PFSK-1 (cell line): ENCODE measurements at regions not wholly inside any gene's neighbourhood (a gene's known extent, or its start where the extent isn't known, plus 50 kb on each side); places are given as distances from the start of the nearest gene placed in this dataset.

Experiments used
- POLR2AphosphoS5 ChIP-seq: IDR thresholded peaks from 2 replicates; pipeline ENCODE4 v1.6.1; 2012; ENCODE audit warnings: low read depth, mild to moderate bottlenecking, control low read depth, low read length, moderate library complexity
- SIN3A ChIP-seq: IDR thresholded peaks from 2 replicates; pipeline ENCODE4 v1.6.1; 2012; ENCODE audit warnings: mild to moderate bottlenecking, low read length, moderate library complexity, borderline replicate concordance; ENCODE audit not compliant: insufficient read depth
- TAF1 ChIP-seq: IDR thresholded peaks from 2 replicates; pipeline ENCODE4 v1.6.1; 2012; ENCODE audit warnings: low read length, control low read depth, borderline replicate concordance; ENCODE audit not compliant: insufficient read depth

DNA sequence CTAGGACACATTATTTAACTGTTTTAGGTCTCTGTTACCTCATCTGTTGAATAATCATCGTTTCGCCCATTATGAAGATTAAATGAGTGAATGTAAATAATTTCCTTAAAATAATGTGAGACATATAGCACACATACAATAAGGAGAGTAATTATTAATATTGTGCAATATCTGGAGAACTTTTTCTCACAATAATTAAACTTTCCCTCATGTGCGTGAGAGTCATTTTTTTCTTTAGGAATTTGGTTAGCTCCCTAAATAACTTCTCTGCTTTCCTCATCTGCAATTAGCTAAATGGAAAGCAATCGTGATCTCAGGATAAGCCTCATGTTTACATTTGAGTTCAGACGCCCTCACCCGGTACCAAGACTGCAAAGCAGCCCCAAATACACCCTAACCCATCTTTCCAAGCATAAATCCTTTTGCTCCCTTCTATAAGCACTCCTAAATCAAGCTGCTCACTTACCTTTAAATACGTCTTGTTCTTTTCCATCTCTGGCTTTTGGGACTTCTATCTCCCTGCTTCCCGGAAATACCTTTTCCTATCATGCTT is 78.8 kb downstream of the MZT1 start:
- no peak for TF ChIP-seq POLR2AphosphoS5
- no peak for TF ChIP-seq TAF1
- TF ChIP-seq SIN3A: no peak
